ENCODE measurements at regions not wholly inside any gene's neighbourhood (a gene's known extent, or its start where the extent isn't known, plus 50 kb on each side); places are given as distances from the start of the nearest gene placed in this dataset.

GRCh38 chr2:134169788-134170187 is 84.1 kb upstream of the MGAT5 start:
- Histone ChIP-seq H3K4me1 (ENCODE audit: control insufficient read depth in 2 of 3, insufficient read depth in 2 of 3, low read depth in 1 of 3, low read length in 3 of 3) (no peaks in the 10 kb centered on the region), H3K9ac (ENCODE audit: low read length in 3 of 3) (no peak overlapping the region), H3K27ac (ENCODE audit: low read depth in 2 of 2, low read length in 2 of 2) (no peak overlapping the region), H3K36me3 (ENCODE audit: control insufficient read depth in 2 of 3, insufficient read depth in 3 of 3, low read length in 3 of 3) (no peaks in the 10 kb centered on the region), H3K4me3 (ENCODE audit: low read length in 3 of 3) (no peak overlapping the region), H3K9me3 (ENCODE audit: control insufficient read depth in 2 of 3, insufficient read depth in 1 of 3, low read length in 3 of 3) (no peaks in the 10 kb centered on the region), H3K27me3 (ENCODE audit: control insufficient read depth, insufficient read depth, low read length) (no peaks in the 10 kb centered on the region)
- no peak for TF ChIP-seq CTCF (IDR thresholded peaks at IDR 0.05; ENCODE audit: borderline replicate concordance, extremely low read depth, insufficient read depth)
- DNase-seq (no peak), FAIRE-seq (no peak)
- intact Hi-C loops (cut with DNase I) = no loop called here

GRCh38 chr2:134170294-134170693 is 83.6 kb upstream of the MGAT5 start:
- intact Hi-C loops (cut with DNase I) = no loop called here

GRCh38 chr2:134170700-134171099 is 83.2 kb upstream of the MGAT5 start:
- no peak overlapping the region for H3K4me3 ChIP-seq (ENCODE audit: low read length in 3 of 3)
- no peak overlapping the region for H3K9ac ChIP-seq (ENCODE audit: low read length in 3 of 3)
- intact Hi-C loops (cut with DNase I) = no loop called here
- H3K9me3 ChIP-seq (ENCODE audit: control insufficient read depth in 2 of 3, insufficient read depth in 1 of 3, low read length in 3 of 3) = no peaks in the 10 kb centered on the region
- no peak overlapping the region for H3K27ac ChIP-seq (ENCODE audit: low read depth in 2 of 2, low read length in 2 of 2)
- FAIRE-seq = no peak
- H3K36me3 ChIP-seq (ENCODE audit: control insufficient read depth in 2 of 3, insufficient read depth in 3 of 3, low read length in 3 of 3) = no peaks in the 10 kb centered on the region
- no peak for TF ChIP-seq CTCF (IDR thresholded peaks at IDR 0.05; ENCODE audit: borderline replicate concordance, extremely low read depth, insufficient read depth)
- no peaks in the 10 kb centered on the region for H3K27me3 ChIP-seq (ENCODE audit: control insufficient read depth, insufficient read depth, low read length)
- H3K4me1 ChIP-seq (ENCODE audit: control insufficient read depth in 2 of 3, insufficient read depth in 2 of 3, low read depth in 1 of 3, low read length in 3 of 3) = no peaks in the 10 kb centered on the region
- no peak for DNase-seq

More at GRCh38 chr2:134170294-134170693, 83.6 kb upstream of the MGAT5 start:
- Histone ChIP-seq H3K4me1 (ENCODE audit: control insufficient read depth in 2 of 3, insufficient read depth in 2 of 3, low read depth in 1 of 3, low read length in 3 of 3) (no peaks in the 10 kb centered on the region), H3K27ac (ENCODE audit: low read depth in 2 of 2, low read length in 2 of 2) (no peak overlapping the region), H3K36me3 (ENCODE audit: control insufficient read depth in 2 of 3, insufficient read depth in 3 of 3, low read length in 3 of 3) (no peaks in the 10 kb centered on the region), H3K9me3 (ENCODE audit: control insufficient read depth in 2 of 3, insufficient read depth in 1 of 3, low read length in 3 of 3) (no peaks in the 10 kb centered on the region), H3K4me3 (ENCODE audit: low read length in 3 of 3) (no peak overlapping the region), H3K27me3 (ENCODE audit: control insufficient read depth, insufficient read depth, low read length) (no peaks in the 10 kb centered on the region), H3K9ac (ENCODE audit: low read length in 3 of 3) (no peak overlapping the region)
- no peak for TF ChIP-seq CTCF (IDR thresholded peaks at IDR 0.05; ENCODE audit: borderline replicate concordance, extremely low read depth, insufficient read depth)
- DNase-seq (no peak), FAIRE-seq (no peak)

GRCh38 chr2:134173338-134174016 is 80.4 kb upstream of the MGAT5 start:
- no peak overlapping the region for H3K4me3 ChIP-seq (ENCODE audit: low read length in 3 of 3)
- H3K36me3 ChIP-seq (ENCODE audit: control insufficient read depth in 2 of 3, insufficient read depth in 3 of 3, low read length in 3 of 3) = no peaks in the 10 kb centered on the region
- intact Hi-C loops (cut with DNase I) = no loop called here
- no peak for DNase-seq
- H3K4me1 ChIP-seq (ENCODE audit: control insufficient read depth in 2 of 3, insufficient read depth in 2 of 3, low read depth in 1 of 3, low read length in 3 of 3) = peaks cover 0 to 3% (median 0%) of the 10 kb centered on the region in 3 donors
- H3K27ac ChIP-seq (ENCODE audit: low read depth in 2 of 2, low read length in 2 of 2) = no peak overlapping the region
- TF ChIP-seq CTCF (IDR thresholded peaks at IDR 0.05; ENCODE audit: borderline replicate concordance, extremely low read depth, insufficient read depth) = no peak
- no peaks in the 10 kb centered on the region for H3K9me3 ChIP-seq (ENCODE audit: control insufficient read depth in 2 of 3, insufficient read depth in 1 of 3, low read length in 3 of 3)
- H3K9ac ChIP-seq (ENCODE audit: low read length in 3 of 3) = no peak overlapping the region
- FAIRE-seq = no peak
- H3K27me3 ChIP-seq (ENCODE audit: control insufficient read depth, insufficient read depth, low read length) = no peaks in the 10 kb centered on the region
